Gastroesophageal sphincter (tissue), 3 donors: ENCODE measurements at regions not wholly inside any gene's neighbourhood (a gene's known extent, or its start where the extent isn't known, plus 50 kb on each side); places are given as distances from the start of the nearest gene placed in this dataset.

Experiments used
- CTCF ChIP-seq, 4 experiments: fragments of 200-600 bp in 2 of 4; fragments of 450-650 bp in 2 of 4; sonication (generic) in 1 of 4; IDR thresholded peaks; one replicate each; pipeline ENCODE4 v1.5.1; 2017 to 2019; ENCODE audit warnings: antibody characterized with exemption in 4 of 4, mild to moderate bottlenecking in 2 of 4, moderate library complexity in 2 of 4
- EP300 ChIP-seq: sonication (generic); formaldehyde crosslinking; IDR thresholded peaks from one replicate; pipeline ENCODE4 v1.6.1; 2017; ENCODE audit warnings: antibody characterized with exemption, mild to moderate bottlenecking
- POLR2A ChIP-seq, 2 donors: fragments of 450-650 bp; IDR thresholded peaks; one replicate each; pipeline ENCODE4 v1.6.1; 2017; ENCODE audit warnings: antibody characterized with exemption in 2 of 2, mild to moderate bottlenecking in 2 of 2, moderate library complexity in 1 of 2
- POLR2AphosphoS5 ChIP-seq: sonication (generic); formaldehyde crosslinking; IDR thresholded peaks from one replicate; pipeline ENCODE4 v1.6.1; 2017; ENCODE audit warnings: antibody characterized with exemption

- no peak for TF ChIP-seq POLR2A (IDR thresholded peaks at IDR 0.05)
- no peak for TF ChIP-seq CTCF (IDR thresholded peaks at IDR 0.05)
- TF ChIP-seq POLR2AphosphoS5: no peak
- TF ChIP-seq EP300: no peak
Observed at GRCh38 chr2:193334401-193334800, 1139.7 kb upstream of the TMEFF2 start.
